ENCODE measurements at regions not wholly inside any gene's neighbourhood (a gene's known extent, or its start where the extent isn't known, plus 50 kb on each side); places are given as distances from the start of the nearest gene placed in this dataset.

- no peak for TF ChIP-seq CTCF (IDR thresholded peaks at IDR 0.05)
- TF ChIP-seq POLR2A (IDR thresholded peaks at IDR 0.05): no peak
Observed at GRCh38 chr4:138789796-138790195, 225.8 kb upstream of the NOCT start.

All from uterus (tissue), 2 donors.